ENCODE measurements at regions not wholly inside any gene's neighbourhood (a gene's known extent, or its start where the extent isn't known, plus 50 kb on each side); places are given as distances from the start of the nearest gene placed in this dataset.
"Not testable (repeated sequence)": the region's sequence is repeated elsewhere in the genome, so short reads cannot be mapped to it uniquely, and the experiment has no call there.

DNA sequence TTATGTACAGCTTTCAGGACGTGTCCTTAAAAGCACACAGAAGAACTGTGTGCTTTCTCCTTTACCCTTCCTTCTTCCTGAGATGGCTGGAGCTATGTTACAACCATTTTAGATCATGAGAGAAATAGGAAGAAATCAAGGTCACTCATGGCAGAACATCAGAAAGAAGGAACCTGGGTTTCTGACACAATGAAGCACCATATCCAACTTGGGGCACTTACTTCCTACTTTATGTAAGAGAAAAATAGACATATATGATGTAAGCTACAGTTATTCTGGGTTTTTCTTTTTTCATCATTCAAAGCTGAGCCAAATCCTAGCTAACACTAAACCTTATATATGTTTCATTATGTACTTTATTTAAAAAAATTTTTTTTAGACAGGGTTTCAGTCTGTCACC, 79.5 kb downstream of the FAM161A start:
- no peak for DNase-seq

DNA sequence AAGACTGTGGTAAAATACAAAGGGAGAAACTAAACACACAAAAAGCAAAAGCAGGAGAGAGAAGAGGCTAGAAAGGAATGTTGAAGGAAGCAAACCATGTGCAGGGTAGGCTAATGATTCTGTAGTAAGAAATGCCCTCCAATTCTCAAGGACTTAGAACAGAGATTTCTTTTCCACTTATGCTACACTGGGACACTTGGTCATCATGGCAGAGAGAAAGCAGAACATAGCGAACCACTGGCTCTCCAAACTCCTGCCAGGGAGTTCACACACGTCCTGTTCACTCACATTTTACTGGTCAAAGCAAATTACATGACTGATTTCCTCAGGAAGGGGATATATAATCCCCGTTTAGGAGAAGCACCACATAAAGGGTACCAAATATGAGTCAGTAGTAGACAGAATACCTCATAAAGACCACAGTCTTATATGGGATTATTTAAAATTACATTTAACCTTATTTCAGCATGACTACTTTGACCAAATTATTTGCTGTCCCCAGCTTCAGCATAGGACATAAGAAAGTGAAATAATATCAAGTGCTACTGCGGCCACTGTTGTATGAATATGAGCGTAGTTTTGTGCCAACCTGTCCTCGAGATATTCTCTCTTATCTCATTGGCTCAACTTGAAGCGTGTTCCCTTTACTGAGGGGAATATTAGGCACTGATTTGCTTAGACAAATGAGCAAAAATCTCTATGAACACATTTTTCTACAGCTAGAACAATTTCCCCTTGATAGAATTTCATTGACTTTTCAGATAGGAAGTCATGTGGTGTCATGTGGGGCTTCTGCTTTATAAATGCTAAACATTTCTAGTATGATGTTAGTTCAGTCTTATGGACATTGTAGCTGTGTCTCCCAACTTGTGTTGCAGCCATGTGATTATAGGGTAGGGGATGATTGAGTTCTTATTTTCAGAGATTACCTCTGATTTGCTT, 81.7 kb downstream of the FAM161A start:
- no peak for DNase-seq

GRCh38 chr2:61770746-61771145, 83.1 kb downstream of the FAM161A start:
- no peak for DNase-seq

- no peak for DNase-seq
Measured at GRCh38 chr2:61770298-61770697, 83.6 kb downstream of the FAM161A start.

GRCh38 chr2:61769093-61769675, 84.7 kb downstream of the FAM161A start:
- DNase-seq: no peak

DNA sequence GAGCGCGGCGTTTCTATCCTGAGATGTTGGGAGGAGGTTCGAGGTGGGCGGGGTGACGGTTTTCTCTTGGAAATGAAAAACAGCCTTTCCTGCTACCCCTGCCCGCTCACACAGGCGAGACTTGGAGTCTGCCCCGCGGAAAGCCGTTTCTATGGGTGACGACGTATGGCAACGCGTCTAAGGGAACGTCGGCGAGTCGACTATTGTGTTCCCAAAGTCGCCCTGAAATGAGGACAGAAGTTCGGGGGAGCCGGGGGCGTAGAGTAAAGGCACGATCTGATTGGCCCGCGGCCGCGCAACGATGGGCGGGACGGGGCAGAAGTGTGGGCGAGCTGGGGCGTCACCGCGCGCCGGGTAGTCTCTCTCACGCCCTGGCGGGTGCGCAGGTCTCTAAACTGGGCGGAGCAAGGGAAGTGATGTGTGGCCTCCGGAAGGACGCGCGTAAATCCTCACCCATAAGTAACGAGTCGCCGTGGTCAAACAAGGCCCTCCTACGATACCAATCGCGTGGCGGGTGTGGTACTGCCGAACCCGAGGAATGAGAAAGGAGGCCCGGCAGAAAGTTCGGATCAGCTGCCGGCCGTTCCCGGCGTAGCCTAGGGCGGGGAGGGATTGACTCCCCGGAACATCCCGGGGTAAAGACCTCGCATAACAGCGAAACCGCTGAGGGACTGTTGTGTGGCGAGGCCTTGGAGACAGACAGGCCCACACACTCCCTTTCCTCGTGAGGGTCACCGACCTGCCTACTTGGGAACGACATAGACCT, 89.6 kb downstream of the FAM161A start:
- DNase-seq: peak; percentile 96 to 97

DNA sequence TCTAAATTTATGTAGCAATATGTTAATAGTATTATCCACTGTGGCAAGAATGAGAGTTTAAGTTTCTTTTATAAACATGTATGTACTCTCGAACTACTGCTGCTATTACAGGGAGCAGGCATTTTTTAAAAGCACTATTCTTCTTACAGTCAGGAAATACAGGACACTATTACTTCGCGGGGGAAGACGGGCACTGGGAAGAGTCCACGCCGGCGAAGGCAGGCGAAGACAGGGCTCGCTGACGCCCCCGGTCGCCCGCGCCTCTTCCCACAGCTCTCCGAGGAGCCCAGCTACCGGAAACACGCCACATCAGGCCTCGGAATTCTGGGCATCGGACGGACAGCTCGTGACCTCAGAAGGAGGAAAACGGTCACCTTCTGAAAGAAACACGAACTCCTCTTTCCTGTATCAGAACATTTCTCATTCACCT, 90.2 kb downstream of the FAM161A start:
- DNase-seq: peak in 1 of 2 experiments; percentile 69

GRCh38 chr2:61762292-61762691, 91.6 kb downstream of the FAM161A start:
- DNase-seq: no peak

GRCh38 chr2:61759718-61760117, 94.1 kb downstream of the FAM161A start:
- DNase-seq: no peak

DNA sequence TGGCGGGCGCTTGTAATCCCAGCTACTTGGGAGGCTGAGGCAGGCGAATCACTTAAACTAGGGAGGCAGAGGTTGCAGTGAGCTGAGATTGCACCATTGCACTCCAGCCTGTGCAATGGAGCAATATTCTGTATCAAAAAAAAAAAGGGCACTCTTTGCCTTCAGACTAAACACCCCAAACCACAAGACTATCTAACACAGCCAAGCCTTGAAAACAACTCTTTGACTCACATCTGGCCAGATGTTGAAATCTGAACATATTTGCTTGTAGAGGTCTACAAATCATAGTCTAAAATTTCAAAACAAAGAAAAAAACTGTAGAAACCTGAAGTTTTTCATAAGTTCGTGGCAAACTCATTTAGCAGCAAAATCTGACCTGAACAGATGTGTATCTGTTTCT, 94.9 kb downstream of the FAM161A start:
- no peak for DNase-seq

DNA sequence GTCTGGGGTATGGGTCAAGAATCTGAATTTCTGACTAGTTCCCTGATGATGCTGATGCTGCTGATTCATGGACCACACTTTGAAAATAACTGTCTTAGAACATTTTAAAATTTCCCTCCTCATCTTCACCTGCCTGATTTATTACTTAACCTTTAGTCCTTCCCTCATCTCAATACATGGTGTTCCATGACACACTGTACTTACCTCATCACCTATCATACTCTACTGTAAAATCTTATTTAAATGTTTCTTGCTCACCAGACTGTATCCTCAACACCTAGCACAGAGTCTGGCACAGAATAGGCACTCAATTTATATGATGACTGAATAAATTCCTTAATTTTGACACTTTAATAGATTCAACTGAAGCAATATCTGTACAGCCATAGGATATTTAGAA, 95.7 kb downstream of the FAM161A start:
- no peak for DNase-seq

DNA sequence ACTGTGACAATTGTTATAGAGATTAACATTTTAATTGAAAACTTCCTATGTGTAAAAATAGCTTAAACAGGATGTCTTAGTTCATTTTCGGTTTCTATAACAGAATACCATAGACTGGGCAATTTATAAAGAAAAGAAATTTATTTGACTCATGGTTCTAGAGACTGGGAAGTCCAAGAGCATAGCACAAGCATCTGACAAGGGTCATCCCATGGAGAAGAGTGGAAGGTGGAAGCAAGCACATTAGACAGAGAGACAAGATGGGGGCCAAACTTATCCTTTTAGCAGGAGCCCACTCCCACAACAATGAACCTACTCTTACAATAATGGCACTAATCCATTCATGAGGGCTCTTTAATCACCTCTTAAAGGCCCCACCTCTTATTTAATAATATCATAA, 100.3 kb downstream of the FAM161A start:
- no peak for DNase-seq

DNA sequence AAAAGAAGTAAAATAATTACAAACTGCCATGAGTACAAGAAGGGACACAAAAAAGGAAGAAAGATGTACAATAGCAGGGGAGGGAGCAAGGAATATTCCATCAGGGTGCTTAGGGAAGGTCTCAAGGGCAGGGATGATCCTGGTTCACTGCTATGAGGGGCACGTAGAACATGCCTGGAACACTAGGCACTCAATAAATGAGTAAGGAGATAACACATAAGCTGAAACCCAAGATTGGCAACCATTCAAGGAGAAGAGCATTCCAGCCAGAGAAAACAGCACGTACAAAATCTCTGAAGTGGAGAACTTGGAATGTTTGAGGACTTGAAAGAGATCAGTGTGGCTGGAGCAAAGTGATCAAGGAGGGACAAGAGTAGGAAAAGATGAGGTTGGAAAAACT, 103.2 kb downstream of the FAM161A start:
- DNase-seq: no peak

- no peak for DNase-seq
Measured at GRCh38 chr2:61742955-61743354, 110.9 kb downstream of the FAM161A start.

- no peak for DNase-seq
Measured at GRCh38 chr2:61737841-61738240, 116.0 kb downstream of the FAM161A start.

GRCh38 chr2:61736953-61737352, 116.9 kb downstream of the FAM161A start:
- DNase-seq: no peak

DNA sequence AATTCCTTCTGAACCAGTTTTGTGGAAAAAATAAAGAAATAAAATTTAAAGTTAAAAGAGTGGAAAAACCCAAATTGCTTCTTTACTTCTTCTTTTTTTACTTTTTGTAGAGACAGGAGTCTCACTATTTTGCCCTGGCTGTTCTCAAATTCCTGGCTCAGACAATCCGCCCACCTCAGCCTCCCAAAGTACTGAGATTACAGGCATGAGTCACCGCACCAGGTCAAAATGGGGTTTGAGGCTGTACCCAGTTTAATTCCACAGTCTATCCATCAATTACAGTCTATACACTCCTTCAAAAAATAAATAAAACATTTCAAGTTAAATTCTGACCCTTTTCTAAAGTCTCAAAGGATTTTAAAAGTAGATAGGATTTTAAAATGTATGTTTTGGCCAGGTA, 120.3 kb downstream of the FAM161A start:
- DNase-seq: no peak

DNA sequence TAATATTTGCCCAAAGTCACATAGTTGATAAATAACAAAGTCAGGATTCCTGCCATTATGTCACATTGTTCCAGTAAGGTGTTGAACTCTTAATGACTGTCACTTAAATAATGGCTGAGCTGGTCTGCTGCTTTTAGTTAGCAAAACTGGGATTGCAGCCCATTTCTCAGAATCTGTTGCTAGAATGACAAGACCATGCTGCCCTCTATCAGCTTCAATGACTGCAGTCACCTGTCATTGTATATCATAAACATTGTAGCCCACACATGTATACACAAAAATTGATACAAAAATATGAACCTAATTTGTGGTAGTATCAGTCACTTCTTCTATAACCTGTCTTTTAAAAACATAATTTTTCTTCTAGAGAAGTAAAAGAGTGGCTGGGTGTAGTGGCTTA, 121.1 kb downstream of the FAM161A start:
- no peak for DNase-seq

GRCh38 chr2:61727746-61728145, 126.1 kb downstream of the FAM161A start:
- DNase-seq: no peak

DNA sequence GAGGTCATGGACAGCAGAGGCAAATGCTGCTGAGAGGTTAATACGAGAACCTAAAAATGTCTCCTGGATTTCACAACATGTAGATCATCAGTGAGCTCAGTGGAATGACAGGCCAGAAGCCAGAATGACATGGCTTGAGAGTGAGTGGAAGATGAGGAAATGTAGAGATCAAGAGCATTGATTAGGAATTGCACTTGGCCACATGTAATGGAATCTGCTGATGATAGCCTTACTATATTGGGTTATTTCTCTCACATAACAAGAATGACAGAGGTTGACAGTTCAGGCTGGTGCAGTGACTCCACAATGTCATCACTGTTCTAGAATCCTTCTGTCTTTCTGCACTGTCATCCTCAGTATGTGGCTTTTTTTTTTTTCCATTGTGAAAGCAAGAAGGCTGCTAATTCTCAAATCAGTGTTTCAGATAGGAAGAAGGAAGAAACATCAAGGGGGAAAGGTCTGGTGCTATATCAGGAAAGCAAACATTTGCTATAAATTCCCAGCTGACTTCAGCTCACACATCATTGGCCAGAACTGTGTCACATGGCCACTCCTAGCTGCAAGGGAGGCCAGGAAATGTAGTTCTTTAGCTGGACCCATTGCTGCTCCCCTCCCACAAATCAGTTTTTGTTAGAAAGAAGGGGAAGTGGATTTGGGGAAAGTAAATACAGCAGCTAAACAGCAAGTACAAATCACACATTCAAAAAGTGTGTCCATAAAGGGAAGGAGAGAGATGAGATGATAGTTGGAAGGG, 127.2 kb downstream of the FAM161A start:
- DNase-seq: no peak

DNA sequence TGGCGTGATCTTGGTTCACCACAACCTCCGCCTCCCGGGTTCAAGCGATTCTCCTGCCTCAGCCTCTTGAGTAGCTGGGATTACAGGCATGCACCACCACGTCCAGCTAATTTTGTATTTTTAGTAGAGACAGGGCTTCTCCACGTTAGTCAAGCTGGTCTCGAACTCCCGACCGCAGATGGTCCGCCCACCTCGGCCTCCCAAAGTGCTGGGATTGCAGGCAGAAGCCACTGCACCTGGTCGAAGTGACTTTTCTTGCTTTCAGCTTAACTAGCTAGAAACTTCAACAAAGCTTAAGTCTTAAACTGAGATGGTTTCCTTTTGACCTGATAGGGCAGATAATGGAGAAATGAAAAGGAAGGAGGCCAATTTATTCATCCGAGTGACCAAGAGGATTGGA, 130.5 kb downstream of the FAM161A start:
- DNase-seq: not testable (repeated sequence)

DNA sequence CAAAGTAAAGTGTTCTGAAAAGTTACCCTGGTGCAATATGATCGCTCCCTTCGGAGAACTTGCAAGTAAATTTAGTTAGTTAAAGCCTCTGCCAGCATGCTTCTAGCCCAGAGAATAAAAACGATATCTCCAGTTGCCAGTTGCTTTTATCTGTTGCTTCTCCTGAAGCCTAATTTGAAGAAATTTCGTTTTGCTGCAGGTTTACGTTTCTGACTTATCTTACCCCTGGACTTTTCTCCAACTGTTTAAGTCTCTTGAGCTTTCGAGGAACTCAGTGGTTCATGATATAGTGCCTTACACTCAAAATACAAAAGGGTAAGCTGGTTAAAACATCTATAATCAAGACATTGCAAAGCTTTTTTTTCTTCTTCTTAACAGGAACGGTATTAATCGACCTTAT, 131.1 kb downstream of the FAM161A start:
- no peak for DNase-seq

DNA sequence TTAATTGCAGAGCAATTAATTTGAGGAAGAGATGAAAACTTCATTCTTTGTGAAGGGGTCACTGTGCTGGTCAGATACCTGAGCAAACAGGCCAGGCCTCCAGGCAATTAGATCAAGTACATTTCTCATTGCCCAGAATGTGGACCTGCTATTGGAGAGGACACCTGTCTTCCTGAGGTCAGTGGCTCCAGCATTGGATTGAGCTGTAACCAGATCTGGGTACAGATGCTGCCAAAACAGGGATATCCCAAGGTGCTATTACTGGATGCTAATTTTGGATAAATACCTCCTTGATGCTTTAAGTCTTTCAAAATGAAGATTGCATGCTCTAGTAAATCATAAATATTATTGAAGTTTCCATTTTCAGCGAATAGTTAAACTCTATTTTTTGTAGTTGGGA, 131.5 kb downstream of the FAM161A start:
- no peak for DNase-seq

Measured in NCI-H187 (cell line).